Mesenchymal stem cell (in vitro differentiated cells and primary cell): ENCODE measurements at regions not wholly inside any gene's neighbourhood (a gene's known extent, or its start where the extent isn't known, plus 50 kb on each side); places are given as distances from the start of the nearest gene placed in this dataset. TPM values are rescaled to one million over a fixed set of nuclear protein-coding genes. Genes with fewer than 3 reads are reported as not detected.

Source experiments
- DNase-seq: peaks from one replicate; pipeline ENCODE4 v3.0.0-alpha.2; 2013
- H2AFZ ChIP-seq: one replicate; pipeline ENCODE4 v1.6.1; 2013; ENCODE audit warnings: low read depth, mild to moderate bottlenecking, control low read depth, inconsistent platforms, low read length, moderate library complexity
- H2AK5ac ChIP-seq: 2 replicates; pipeline ENCODE4 v1.6.1; 2013; ENCODE audit warnings: low read length, moderate library complexity, mild to moderate bottlenecking, inconsistent platforms; ENCODE audit not compliant: severe bottlenecking
- H2BK120ac ChIP-seq: one replicate; pipeline ENCODE4 v1.6.1; 2013; ENCODE audit warnings: low read depth, mild to moderate bottlenecking, inconsistent platforms, low read length, moderate library complexity
- H2BK12ac ChIP-seq, 2 experiments: one replicate each; pipeline ENCODE4 v1.6.1; 2013; ENCODE audit warnings: inconsistent platforms in 2 of 2, low read length in 2 of 2, mild to moderate bottlenecking in 2 of 2, moderate library complexity in 2 of 2, control low read depth in 1 of 2
- H2BK15ac ChIP-seq: one replicate; pipeline ENCODE4 v1.6.1; 2013; ENCODE audit warnings: mild to moderate bottlenecking, low read depth, inconsistent platforms; ENCODE audit not compliant: poor library complexity, severe bottlenecking
- H2BK5ac ChIP-seq: 2 replicates; pipeline ENCODE4 v1.6.1; 2013; ENCODE audit warnings: low read depth, mild to moderate bottlenecking, low read length, control low read depth, inconsistent platforms; ENCODE audit not compliant: poor library complexity, severe bottlenecking
- H3K14ac ChIP-seq, 2 experiments: one replicate each; pipeline ENCODE4 v1.6.1; 2013; ENCODE audit warnings: inconsistent platforms in 2 of 2, low read length in 2 of 2, control low read depth in 1 of 2, mild to moderate bottlenecking in 1 of 2, moderate library complexity in 1 of 2
- H3K18ac ChIP-seq, 2 experiments: one replicate each; pipeline ENCODE4 v1.6.1; 2013; ENCODE audit warnings: inconsistent platforms in 2 of 2, low read length in 2 of 2, control low read depth in 1 of 2, low read depth in 1 of 2, mild to moderate bottlenecking in 1 of 2
- H3K23ac ChIP-seq, 2 experiments: one replicate each; pipeline ENCODE4 v1.6.1; 2013; ENCODE audit warnings: inconsistent platforms in 2 of 2, low read length in 2 of 2, mild to moderate bottlenecking in 2 of 2, moderate library complexity in 2 of 2, control low read depth in 1 of 2
- H3K27ac ChIP-seq: 2 replicates; pipeline ENCODE4 v1.5.1; 2013; ENCODE audit warnings: mild to moderate bottlenecking, moderate library complexity, low read length, control low read depth, inconsistent platforms; ENCODE audit not compliant: poor library complexity, severe bottlenecking
- H3K27me3 ChIP-seq, 2 experiments: 2 replicates each; pipeline versions ENCODE4 v1.6.1 to v1.7.0; 2013; ENCODE audit warnings: low read length in 2 of 2, mild to moderate bottlenecking in 2 of 2, moderate library complexity in 2 of 2, control low read depth in 1 of 2, inconsistent platforms in 1 of 2; ENCODE audit not compliant: control insufficient read depth in 1 of 2, insufficient read depth in 1 of 2
- H3K36me3 ChIP-seq, 2 experiments: 2 replicates each; pipeline versions ENCODE4 v1.6.1 to v1.7.0; 2013; ENCODE audit warnings: low read length in 2 of 2, control low read depth in 1 of 2, inconsistent platforms in 1 of 2, low read depth in 1 of 2, mild to moderate bottlenecking in 1 of 2; ENCODE audit not compliant: insufficient read depth in 2 of 2, control insufficient read depth in 1 of 2
- H3K4ac ChIP-seq, 2 experiments: one replicate each; pipeline ENCODE4 v1.6.1; 2013; ENCODE audit warnings: inconsistent platforms in 2 of 2, low read length in 2 of 2, mild to moderate bottlenecking in 2 of 2, moderate library complexity in 2 of 2, control low read depth in 1 of 2, low read depth in 1 of 2
- H3K4me1 ChIP-seq: 2 replicates; pipeline ENCODE4 v1.6.1; 2013; ENCODE audit warnings: low read depth, low read length, control low read depth; ENCODE audit not compliant: control insufficient read depth, insufficient read depth
- H3K4me2 ChIP-seq: 2 replicates; pipeline ENCODE4 v1.6.1; 2013; ENCODE audit warnings: low read length, mild to moderate bottlenecking, inconsistent platforms; ENCODE audit not compliant: poor library complexity, severe bottlenecking
- H3K4me3 ChIP-seq, 2 experiments: 2 replicates each; pipeline versions ENCODE4 v1.5.1 to v1.7.0; 2013; ENCODE audit warnings: low read length in 2 of 2, mild to moderate bottlenecking in 2 of 2, control low read depth in 1 of 2, low read depth in 1 of 2; ENCODE audit not compliant: insufficient read depth in 1 of 2
- H3K79me1 ChIP-seq: replicated peaks from 2 replicates; pipeline ENCODE4 v1.6.1; 2013; ENCODE audit warnings: mild to moderate bottlenecking, control low read depth, low read length, inconsistent platforms; ENCODE audit not compliant: poor library complexity, severe bottlenecking
- H3K9ac ChIP-seq: 2 replicates; pipeline ENCODE4 v1.7.0; 2013; ENCODE audit warnings: mild to moderate bottlenecking, low read length, moderate library complexity
- H3K9me3 ChIP-seq: 2 replicates; pipeline ENCODE4 v1.7.0; 2013; ENCODE audit warnings: mild to moderate bottlenecking, low read length; ENCODE audit not compliant: control insufficient read depth
- H4K8ac ChIP-seq: one replicate; pipeline ENCODE4 v1.6.1; 2013; ENCODE audit warnings: inconsistent platforms, mild to moderate bottlenecking, low read length, moderate library complexity
- H4K91ac ChIP-seq: one replicate; pipeline ENCODE4 v1.6.1; 2013; ENCODE audit warnings: mild to moderate bottlenecking, low read length, inconsistent platforms
- WGBS: methylation state at CpG from one replicate; pipeline ENCODE4 v1.1.7; 2013; ENCODE audit warnings: mixed read lengths; 5-methylcytosine and 5-hydroxymethylcytosine counted together
- small RNA-seq: library from polyadenylated mRNA; stranded (forward); fragments of <200 nt; extraction: miRNeasy Mini kit (QIAGEN cat#:217004); gene quantifications from one replicate; pipeline ENCODE3, GENCODE V24; 2013; ENCODE audit warnings: low read depth

- H4K91ac ChIP-seq: no peak overlapping the region
- H3K4me3 ChIP-seq: no peak overlapping the region
- peaks cover 1% of the 10 kb centered on the region for H3K4me1 ChIP-seq
- H2BK15ac ChIP-seq: no peak overlapping the region
- no peak overlapping the region for H3K18ac ChIP-seq
- H2AFZ ChIP-seq: no peak overlapping the region
- H2AK5ac ChIP-seq: no peak overlapping the region
- no peak overlapping the region for H4K8ac ChIP-seq
- no peaks in the 10 kb centered on the region for H3K36me3 ChIP-seq
- no peak overlapping the region for H3K27ac ChIP-seq
- H3K79me1 ChIP-seq: no peaks in the 10 kb centered on the region
- no peak for DNase-seq
- no peak overlapping the region for H2BK12ac ChIP-seq
- H3K27me3 ChIP-seq: peaks cover 6 to 23% of the 10 kb centered on the region in 2 experiments
- no peaks in the 10 kb centered on the region for H3K9me3 ChIP-seq
- H3K14ac ChIP-seq: no peak overlapping the region
- no peak overlapping the region for H3K23ac ChIP-seq
- WGBS: 90% methylated on average over 6 of the region's 6 CpGs
- no peak overlapping the region for H3K9ac ChIP-seq
- no peak overlapping the region for H3K4ac ChIP-seq
- no peak overlapping the region for H2BK5ac ChIP-seq
- H2BK120ac ChIP-seq: no peak overlapping the region
- no peak overlapping the region for H3K4me2 ChIP-seq
These were observed 58.1 kb upstream of the PROK2 start for GRCh38 chr3:71843071-71843470.

- Histone ChIP-seq H2BK5ac (no peak overlapping the region), H4K8ac (no peak overlapping the region), H3K9me3 (no peaks in the 10 kb centered on the region), H3K14ac (no peak overlapping the region), H2AFZ (no peak overlapping the region), H2BK15ac (no peak overlapping the region), H3K9ac (no peak overlapping the region), H3K79me1 (no peaks in the 10 kb centered on the region), H3K27me3 (peaks cover 0 to 4% of the 10 kb centered on the region in 2 experiments), H3K18ac (no peak overlapping the region), H4K91ac (no peak overlapping the region), H2AK5ac (no peak overlapping the region), H3K36me3 (no peaks in the 10 kb centered on the region), H2BK12ac (no peak overlapping the region), H2BK120ac (no peak overlapping the region), H3K4me3 (no peak overlapping the region), H3K4ac (no peak overlapping the region), H3K4me2 (no peak overlapping the region), H3K27ac (no peak overlapping the region), H3K23ac (no peak overlapping the region), H3K4me1 (peaks cover 1% of the 10 kb centered on the region)
- WGBS: 100% methylated on average over 1 of the region's 1 CpG
- no peak for DNase-seq
These were observed 53.5 kb upstream of the PROK2 start for GRCh38 chr3:71838406-71838805.

Small RNAs in the stretch of these regions (small RNA-seq; reads per million reads assigned to genes)
- gene AC104435.1: not detected
- not detected for gene AC105265.1
- gene RNA5SP136: not detected
- gene RNU1-62P: not detected
- not detected for gene UBE2Q2P9
